ENCODE measurements at regions not wholly inside any gene's neighbourhood (a gene's known extent, or its start where the extent isn't known, plus 50 kb on each side); places are given as distances from the start of the nearest gene placed in this dataset.

- H3K27me3 ChIP-seq: no peaks in the 10 kb centered on the region
- no peak overlapping the region for H3K4me3 ChIP-seq
- H3K9me3 ChIP-seq: no peaks in the 10 kb centered on the region
- H3K27ac ChIP-seq: no peak overlapping the region
- no peaks in the 10 kb centered on the region for H3K4me1 ChIP-seq
- H3K36me3 ChIP-seq: no peaks in the 10 kb centered on the region
- TF ChIP-seq CTCF (IDR thresholded peaks at IDR 0.05) (no peak), POLR2A (IDR thresholded peaks at IDR 0.05) (no peak)
- DNase-seq: no peak
These were observed 230.8 kb downstream of the ANAPC1 start for GRCh38 chr2:111653103-111653624.

GRCh38 chr2:111653913-111654312, 230.1 kb downstream of the ANAPC1 start:
- no peak for TF ChIP-seq POLR2A (IDR thresholded peaks at IDR 0.05)
- Histone ChIP-seq H3K4me1 (peaks cover 0 to under 1% (median 0%) of the 10 kb centered on the region in 4 donors), H3K36me3 (no peaks in the 10 kb centered on the region), H3K9me3 (no peaks in the 10 kb centered on the region), H3K4me3 (no peak overlapping the region), H3K27me3 (no peaks in the 10 kb centered on the region), H3K27ac (no peak overlapping the region)
- no peak for DNase-seq

GRCh38 chr2:111654829-111655228, 229.2 kb downstream of the ANAPC1 start:
- H3K27ac ChIP-seq: no peak overlapping the region
- H3K4me3 ChIP-seq: no peak overlapping the region
- no peaks in the 10 kb centered on the region for H3K36me3 ChIP-seq
- TF ChIP-seq POLR2A (IDR thresholded peaks at IDR 0.05) (no peak), CTCF (IDR thresholded peaks at IDR 0.05) (no peak)
- DNase-seq: no peak
- H3K27me3 ChIP-seq: no peaks in the 10 kb centered on the region
- H3K9me3 ChIP-seq: no peaks in the 10 kb centered on the region
- H3K4me1 ChIP-seq: peaks cover 0 to 9% (median 0%) of the 10 kb centered on the region in 4 donors

- Histone ChIP-seq H3K4me3 (no peak overlapping the region), H3K36me3 (no peaks in the 10 kb centered on the region), H3K9me3 (no peaks in the 10 kb centered on the region), H3K27me3 (no peaks in the 10 kb centered on the region), H3K27ac (no peak overlapping the region), H3K4me1 (peaks cover 0 to 9% (median 0%) of the 10 kb centered on the region in 4 donors)
- DNase-seq: no peak
- no peak for TF ChIP-seq CTCF (IDR thresholded peaks at IDR 0.05)
- no peak for TF ChIP-seq POLR2A (IDR thresholded peaks at IDR 0.05)
These were observed 227.6 kb downstream of the ANAPC1 start for GRCh38 chr2:111656436-111656835.

DNA sequence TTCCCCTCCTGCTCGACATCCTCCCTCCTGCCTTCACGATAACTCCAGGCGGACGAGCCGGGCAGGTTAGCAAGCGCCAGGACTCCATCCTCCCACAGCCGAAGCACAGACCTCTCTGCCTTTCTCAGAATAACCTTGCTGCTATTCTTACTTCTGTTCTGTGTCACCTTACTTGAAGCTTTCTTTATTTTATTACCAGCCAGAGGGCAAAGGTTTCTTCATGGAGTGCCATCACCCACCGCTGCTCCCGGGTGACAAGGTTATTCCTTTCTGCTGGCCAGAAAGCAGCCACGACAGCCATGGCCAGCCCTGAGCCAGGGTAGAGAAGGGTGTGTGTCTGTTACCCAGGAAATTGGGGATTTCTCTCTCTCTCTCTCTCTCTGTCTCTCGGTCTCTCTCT, 227.1 kb downstream of the ANAPC1 start:
- Histone ChIP-seq H3K36me3 (no peaks in the 10 kb centered on the region), H3K27me3 (no peaks in the 10 kb centered on the region), H3K4me1 (peaks cover 0 to 9% (median 0%) of the 10 kb centered on the region in 4 donors), H3K27ac (no peak overlapping the region), H3K4me3 (no peak overlapping the region), H3K9me3 (no peaks in the 10 kb centered on the region)
- DNase-seq: no peak
- TF ChIP-seq CTCF (IDR thresholded peaks at IDR 0.05) (no peak), POLR2A (IDR thresholded peaks at IDR 0.05) (no peak)

DNA sequence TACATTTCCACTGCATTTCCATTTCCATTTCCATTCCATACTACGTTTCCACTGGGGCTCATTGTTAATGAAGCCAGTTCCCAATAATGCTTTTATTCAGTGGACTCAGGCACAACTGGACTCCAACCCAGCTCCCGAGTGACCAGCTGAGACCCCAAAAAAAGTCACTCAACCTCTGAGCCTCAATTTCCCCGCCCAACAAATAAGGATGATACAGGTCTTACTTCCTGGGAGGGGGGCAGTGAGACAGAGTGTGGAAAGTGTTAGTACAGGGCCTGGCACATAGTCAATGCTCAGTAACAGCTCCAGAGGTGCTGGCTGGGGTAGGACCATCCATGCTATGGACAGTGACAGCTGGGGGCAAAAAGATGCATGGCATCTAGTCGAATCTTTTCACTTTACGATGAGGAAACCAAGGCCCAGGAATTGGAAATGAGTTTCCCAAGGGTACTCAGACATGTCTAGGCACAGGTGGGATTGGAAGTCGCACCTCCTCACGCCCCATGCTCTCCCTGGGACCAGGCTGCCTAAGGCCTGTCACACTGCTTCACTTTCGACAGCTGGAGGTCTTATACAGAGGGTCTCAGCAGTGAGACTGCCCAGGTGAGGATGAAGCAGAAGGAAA, 226.5 kb downstream of the ANAPC1 start:
- Histone ChIP-seq H3K27ac (no peak overlapping the region), H3K4me3 (no peak overlapping the region), H3K36me3 (no peaks in the 10 kb centered on the region), H3K27me3 (no peaks in the 10 kb centered on the region), H3K9me3 (no peaks in the 10 kb centered on the region), H3K4me1 (peaks cover 0 to 10% (median 0%) of the 10 kb centered on the region in 4 donors)
- TF ChIP-seq POLR2A (IDR thresholded peaks at IDR 0.05): no peak
- TF ChIP-seq CTCF (IDR thresholded peaks at IDR 0.05): no peak
- no peak for DNase-seq

All from Peyer's patch (tissue), 4 donors.